HCT116 (cell line): ENCODE measurements at regions not wholly inside any gene's neighbourhood (a gene's known extent, or its start where the extent isn't known, plus 50 kb on each side); places are given as distances from the start of the nearest gene placed in this dataset.

ENCODE experiments used
- CTCF ChIP-seq, 3 experiments: fragments of 200-600 bp in 1 of 3; sonication (generic) in 1 of 3; IDR thresholded peaks in 2 of 3; conservative IDR thresholded peaks in 1 of 3; 2 replicates each; pipeline ENCODE4 v1.5.1; 2012 to 2017; ENCODE audit warnings: low read depth in 2 of 3, low read length in 2 of 3, antibody characterized with exemption in 1 of 3, borderline replicate concordance in 1 of 3, control low read depth in 1 of 3, mild to moderate bottlenecking in 1 of 3, mixed read lengths in 1 of 3, mixed run types in 1 of 3, moderate library complexity in 1 of 3; ENCODE audit not compliant: insufficient read depth in 1 of 3
- POLR2A ChIP-seq: IDR thresholded peaks from 2 replicates; pipeline ENCODE4 v1.7.0; 2011; ENCODE audit warnings: borderline replicate concordance; ENCODE audit not compliant: insufficient read depth, insufficient read length; ENCODE audit errors: extremely low read depth
- TF ChIP-seq, protein P1 (sequence below): IDR thresholded peaks from 2 replicates; pipeline ENCODE4 v1.6.1; 2011; ENCODE audit warnings: mild to moderate bottlenecking, low read length, moderate library complexity; ENCODE audit not compliant: insufficient replicate concordance; ENCODE audit errors: extremely low read depth

GRCh38 chr18:67864677-67865340 lies 348.3 kb upstream of the DSEL start:
- TF ChIP-seq CTCF (IDR thresholded peaks at IDR 0.05 in 2 of 3, conservative IDR thresholded peaks at IDR 0.05 in 1 of 3; ENCODE audit: borderline replicate concordance in 1 of 3, insufficient read depth in 1 of 3, low read depth in 2 of 3, low read length in 2 of 3) (no peak), POLR2A (no peak)
- TF ChIP-seq, protein P1, sequence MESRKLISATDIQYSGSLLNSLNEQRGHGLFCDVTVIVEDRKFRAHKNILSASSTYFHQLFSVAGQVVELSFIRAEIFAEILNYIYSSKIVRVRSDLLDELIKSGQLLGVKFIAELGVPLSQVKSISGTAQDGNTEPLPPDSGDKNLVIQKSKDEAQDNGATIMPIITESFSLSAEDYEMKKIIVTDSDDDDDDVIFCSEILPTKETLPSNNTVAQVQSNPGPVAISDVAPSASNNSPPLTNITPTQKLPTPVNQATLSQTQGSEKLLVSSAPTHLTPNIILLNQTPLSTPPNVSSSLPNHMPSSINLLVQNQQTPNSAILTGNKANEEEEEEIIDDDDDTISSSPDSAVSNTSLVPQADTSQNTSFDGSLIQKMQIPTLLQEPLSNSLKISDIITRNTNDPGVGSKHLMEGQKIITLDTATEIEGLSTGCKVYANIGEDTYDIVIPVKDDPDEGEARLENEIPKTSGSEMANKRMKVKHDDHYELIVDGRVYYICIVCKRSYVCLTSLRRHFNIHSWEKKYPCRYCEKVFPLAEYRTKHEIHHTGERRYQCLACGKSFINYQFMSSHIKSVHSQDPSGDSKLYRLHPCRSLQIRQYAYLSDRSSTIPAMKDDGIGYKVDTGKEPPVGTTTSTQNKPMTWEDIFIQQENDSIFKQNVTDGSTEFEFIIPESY, result no peak
